ENCODE measurements at regions not wholly inside any gene's neighbourhood (a gene's known extent, or its start where the extent isn't known, plus 50 kb on each side); places are given as distances from the start of the nearest gene placed in this dataset.

DNA sequence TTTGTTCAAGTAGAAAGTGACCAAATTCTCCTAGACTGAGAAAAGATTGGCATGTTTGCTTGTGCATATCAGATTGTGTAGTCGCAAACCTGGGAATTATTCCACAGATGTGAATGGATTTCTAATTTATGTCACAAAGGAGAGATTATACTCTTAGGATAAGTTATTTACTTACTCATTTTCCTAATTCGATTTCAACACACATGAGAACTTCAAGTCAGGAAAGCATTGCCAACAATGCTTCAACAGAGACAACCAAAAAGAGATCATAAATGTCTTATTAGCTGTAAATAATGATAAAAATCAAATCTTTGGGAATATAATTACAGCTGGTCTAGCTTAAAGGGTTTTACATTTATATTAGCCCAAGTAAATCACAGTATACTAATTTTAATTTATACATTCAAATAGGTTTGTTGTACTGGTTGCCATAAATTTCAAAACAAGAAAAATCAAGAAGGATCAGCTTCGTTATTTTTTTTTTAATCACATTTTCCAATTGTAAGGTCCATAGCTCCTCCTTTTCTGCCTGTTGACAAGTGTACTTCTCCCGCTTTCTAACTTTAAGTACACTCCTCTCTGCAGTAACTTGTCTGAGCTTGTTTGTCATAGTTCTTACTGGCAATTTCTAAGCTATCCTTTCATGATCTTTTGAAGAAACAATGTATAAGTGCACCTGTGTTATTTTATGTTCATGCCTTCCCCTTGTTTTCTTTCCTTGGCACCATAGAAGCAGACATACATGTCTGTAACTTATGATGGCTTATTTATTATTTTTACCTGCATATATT lies 246.6 kb downstream of the DEPDC1B start:
- Histone ChIP-seq H3K23me2 (ENCODE audit: insufficient read length, low read depth, low read length, poor library complexity, severe bottlenecking) (no peaks in the 10 kb centered on the region), H3K4me1 (ENCODE audit: insufficient read depth, low read length) (no peaks in the 10 kb centered on the region), H3K23ac (ENCODE audit: insufficient read length, low read depth, low read length) (no peak overlapping the region), H2BK5ac (ENCODE audit: insufficient read length, low read length) (no peak overlapping the region), H2AFZ (ENCODE audit: low read length) (no peak overlapping the region), H4K91ac (ENCODE audit: insufficient read length, low read depth, low read length) (no peak overlapping the region), H3K79me1 (ENCODE audit: insufficient read depth, low read depth, low read length, poor library complexity, severe bottlenecking) (no peaks in the 10 kb centered on the region), H2BK120ac (ENCODE audit: low read depth, low read length, poor library complexity, severe bottlenecking) (no peak overlapping the region), H3K18ac (ENCODE audit: insufficient read length, low read depth, low read length) (no peak overlapping the region), H3K4me2 (ENCODE audit: insufficient read depth, insufficient read length, low read length) (no peak overlapping the region), H3T11ph (ENCODE audit: low read length) (no peak overlapping the region), H2BK15ac (ENCODE audit: low read depth, low read length) (no peak overlapping the region), H3K14ac (ENCODE audit: insufficient read depth, low read length) (no peak overlapping the region), H2AK5ac (ENCODE audit: insufficient read length, low read length) (no peak overlapping the region), H3K9ac (ENCODE audit: extremely low read depth, insufficient read length, low read length) (no peak overlapping the region), H3K27me3 (ENCODE audit: insufficient read depth, low read length) (no peaks in the 10 kb centered on the region), H4K5ac (ENCODE audit: insufficient read length, low read depth, low read length) (no peak overlapping the region), H4K8ac (replicated peaks; ENCODE audit: insufficient read length, low read depth, low read length) (no peak overlapping the region), H3K4ac (ENCODE audit: low read depth, low read length) (no peak overlapping the region), H3K27ac (ENCODE audit: insufficient read length, low read depth, low read length) (no peak overlapping the region), H2BK12ac (ENCODE audit: insufficient read length, low read depth, low read length) (no peak overlapping the region), H3K56ac (ENCODE audit: insufficient read length, low read depth, low read length) (no peak overlapping the region), H2BK20ac (ENCODE audit: low read depth, low read length, poor library complexity, severe bottlenecking) (no peak overlapping the region), H4K20me1 (ENCODE audit: control insufficient read depth, insufficient read depth, insufficient read length) (no peaks in the 10 kb centered on the region), H3K9me3 (ENCODE audit: control insufficient read depth, low read depth, low read length) (no peaks in the 10 kb centered on the region), H3K79me2 (ENCODE audit: insufficient read depth, low read length) (no peaks in the 10 kb centered on the region)
- TF ChIP-seq, protein P1, sequence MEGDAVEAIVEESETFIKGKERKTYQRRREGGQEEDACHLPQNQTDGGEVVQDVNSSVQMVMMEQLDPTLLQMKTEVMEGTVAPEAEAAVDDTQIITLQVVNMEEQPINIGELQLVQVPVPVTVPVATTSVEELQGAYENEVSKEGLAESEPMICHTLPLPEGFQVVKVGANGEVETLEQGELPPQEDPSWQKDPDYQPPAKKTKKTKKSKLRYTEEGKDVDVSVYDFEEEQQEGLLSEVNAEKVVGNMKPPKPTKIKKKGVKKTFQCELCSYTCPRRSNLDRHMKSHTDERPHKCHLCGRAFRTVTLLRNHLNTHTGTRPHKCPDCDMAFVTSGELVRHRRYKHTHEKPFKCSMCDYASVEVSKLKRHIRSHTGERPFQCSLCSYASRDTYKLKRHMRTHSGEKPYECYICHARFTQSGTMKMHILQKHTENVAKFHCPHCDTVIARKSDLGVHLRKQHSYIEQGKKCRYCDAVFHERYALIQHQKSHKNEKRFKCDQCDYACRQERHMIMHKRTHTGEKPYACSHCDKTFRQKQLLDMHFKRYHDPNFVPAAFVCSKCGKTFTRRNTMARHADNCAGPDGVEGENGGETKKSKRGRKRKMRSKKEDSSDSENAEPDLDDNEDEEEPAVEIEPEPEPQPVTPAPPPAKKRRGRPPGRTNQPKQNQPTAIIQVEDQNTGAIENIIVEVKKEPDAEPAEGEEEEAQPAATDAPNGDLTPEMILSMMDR (conservative IDR thresholded peaks at IDR 0.05), result no peak
- Mint-ChIP-seq H3K9me3 (peaks cover 0 to 2% of the 10 kb centered on the region in 2 experiments; a peak in 1 of 5 replicates), H3K4me3 (no peak overlapping the region), H3K27ac (no peak overlapping the region), H3K36me3 (ENCODE audit: insufficient read depth in 1 of 3, low read depth in 3 of 3) (no peaks in the 10 kb centered on the region), H3K4me1 (no peaks in the 10 kb centered on the region), H3K27me3 (ENCODE audit: low read depth) (no peaks in the 10 kb centered on the region)
- no CpG with 5 or more reads among the region's 4 CpGs for WGBS (ENCODE audit: extremely low coverage, insufficient read length, low lambda C conversion rate)
- no peak for DNase-seq

Data from H9 (cell line).